ENCODE measurements at regions not wholly inside any gene's neighbourhood (a gene's known extent, or its start where the extent isn't known, plus 50 kb on each side); places are given as distances from the start of the nearest gene placed in this dataset.

DNA sequence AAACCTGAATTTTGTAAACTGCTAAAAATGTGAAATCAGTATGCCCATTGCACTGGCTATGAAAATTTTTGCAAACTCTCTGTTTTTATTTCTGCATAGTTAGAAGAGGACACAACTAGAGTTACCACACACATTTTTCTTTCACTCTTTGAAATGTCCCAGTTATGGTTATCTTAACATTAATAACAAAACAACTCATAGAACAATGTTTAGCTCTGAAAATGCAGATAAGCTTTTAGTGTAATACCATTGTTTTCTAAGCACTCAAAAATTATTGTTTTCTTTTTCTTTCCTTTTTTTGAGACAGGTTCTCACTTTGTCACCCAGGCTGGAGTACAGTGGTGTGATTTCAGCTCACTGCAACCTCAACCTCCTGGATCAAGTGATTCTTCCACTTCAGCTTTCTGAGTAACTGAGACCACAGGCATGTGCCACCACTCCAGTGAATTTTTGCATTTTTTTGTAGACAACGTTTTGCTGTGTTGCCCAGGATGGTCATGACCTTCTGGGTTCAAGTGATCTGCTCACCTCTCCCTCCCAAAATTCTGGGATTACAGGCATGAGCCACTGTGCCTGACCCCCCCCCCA is 1204.5 kb upstream of the ZEB2 start:
- TF ChIP-seq EP300 (IDR thresholded peaks at IDR 0.05) (no peak), POLR2A (IDR thresholded peaks at IDR 0.05) (no peak)
- TF ChIP-seq, protein P1, sequence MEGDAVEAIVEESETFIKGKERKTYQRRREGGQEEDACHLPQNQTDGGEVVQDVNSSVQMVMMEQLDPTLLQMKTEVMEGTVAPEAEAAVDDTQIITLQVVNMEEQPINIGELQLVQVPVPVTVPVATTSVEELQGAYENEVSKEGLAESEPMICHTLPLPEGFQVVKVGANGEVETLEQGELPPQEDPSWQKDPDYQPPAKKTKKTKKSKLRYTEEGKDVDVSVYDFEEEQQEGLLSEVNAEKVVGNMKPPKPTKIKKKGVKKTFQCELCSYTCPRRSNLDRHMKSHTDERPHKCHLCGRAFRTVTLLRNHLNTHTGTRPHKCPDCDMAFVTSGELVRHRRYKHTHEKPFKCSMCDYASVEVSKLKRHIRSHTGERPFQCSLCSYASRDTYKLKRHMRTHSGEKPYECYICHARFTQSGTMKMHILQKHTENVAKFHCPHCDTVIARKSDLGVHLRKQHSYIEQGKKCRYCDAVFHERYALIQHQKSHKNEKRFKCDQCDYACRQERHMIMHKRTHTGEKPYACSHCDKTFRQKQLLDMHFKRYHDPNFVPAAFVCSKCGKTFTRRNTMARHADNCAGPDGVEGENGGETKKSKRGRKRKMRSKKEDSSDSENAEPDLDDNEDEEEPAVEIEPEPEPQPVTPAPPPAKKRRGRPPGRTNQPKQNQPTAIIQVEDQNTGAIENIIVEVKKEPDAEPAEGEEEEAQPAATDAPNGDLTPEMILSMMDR (IDR thresholded peaks at IDR 0.05) = no peak
- Histone ChIP-seq H3K27me3 (no peaks in the 10 kb centered on the region), H3K4me1 (ENCODE audit: insufficient read depth) (no peaks in the 10 kb centered on the region), H3K4me3 (no peak overlapping the region), H3K27ac (no peak overlapping the region), H3K9me3 (no peaks in the 10 kb centered on the region), H3K36me3 (no peaks in the 10 kb centered on the region)
- 13 to 20% (median 17%) methylated on average over 1 of the region's 1 CpG for WGBS, 3 donors
- intact Hi-C loops (cut with DNase I) = no loop called here
- no peak for DNase-seq

DNA sequence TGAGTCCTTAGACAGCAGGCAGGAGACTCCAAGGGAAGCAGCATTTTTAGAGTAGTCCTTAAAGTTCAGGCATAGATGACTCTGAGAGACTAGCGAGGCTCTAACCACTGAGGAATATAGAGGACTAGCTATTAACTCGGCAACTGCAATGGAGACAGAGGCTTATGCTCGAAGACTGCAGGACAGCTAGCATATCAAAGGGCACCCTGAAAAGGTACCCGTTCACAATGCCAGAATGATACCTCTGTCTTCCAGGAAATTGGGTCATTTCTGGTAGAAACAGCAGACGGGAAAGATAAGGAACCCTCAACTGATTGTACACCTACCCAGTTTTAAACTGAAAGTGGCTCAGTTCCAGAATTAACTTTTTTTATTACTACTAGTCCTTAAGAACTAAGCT is 1204.0 kb upstream of the ZEB2 start:
- TF ChIP-seq POLR2A (IDR thresholded peaks at IDR 0.05) (no peak), EP300 (IDR thresholded peaks at IDR 0.05) (no peak)
- TF ChIP-seq, protein P1 (IDR thresholded peaks at IDR 0.05) = no peak
- Histone ChIP-seq H3K4me3 (no peak overlapping the region), H3K27ac (no peak overlapping the region), H3K9me3 (no peaks in the 10 kb centered on the region), H3K36me3 (no peaks in the 10 kb centered on the region), H3K27me3 (no peaks in the 10 kb centered on the region), H3K4me1 (ENCODE audit: insufficient read depth) (no peaks in the 10 kb centered on the region)
- intact Hi-C loops (cut with DNase I) = no loop called here
- no peak for DNase-seq
- 80 to 86% (median 83%) methylated on average over 5 of the region's 5 CpGs for WGBS, 3 donors

DNA sequence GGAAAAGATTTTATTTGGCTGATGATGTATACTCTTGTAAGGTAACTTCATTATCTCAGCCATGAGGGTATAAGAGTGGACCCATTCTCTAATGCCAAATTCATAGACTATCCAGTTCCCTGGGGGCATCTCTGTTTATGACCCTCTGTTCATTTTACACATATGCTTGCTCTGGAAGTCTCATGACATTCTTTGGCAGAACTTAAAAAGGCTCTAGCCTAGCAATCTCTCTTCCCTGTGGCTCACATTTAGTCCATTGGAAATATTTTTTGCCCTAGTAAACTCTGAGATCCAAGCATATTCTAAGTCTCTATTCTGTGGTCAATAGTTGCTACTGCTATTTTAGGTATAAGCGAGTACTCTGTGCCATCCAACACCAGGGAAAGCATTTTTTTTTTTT is 1201.8 kb upstream of the ZEB2 start:
- Histone ChIP-seq H3K27ac (no peak overlapping the region), H3K9me3 (no peaks in the 10 kb centered on the region), H3K36me3 (no peaks in the 10 kb centered on the region), H3K4me1 (ENCODE audit: insufficient read depth) (no peaks in the 10 kb centered on the region), H3K27me3 (no peaks in the 10 kb centered on the region), H3K4me3 (no peak overlapping the region)
- intact Hi-C loops (cut with DNase I) = no loop called here
- no peak for DNase-seq
- 83 to 95% (median 89%) methylated on average over 1 of the region's 1 CpG for WGBS, 3 donors
- TF ChIP-seq, protein P1 (IDR thresholded peaks at IDR 0.05) = no peak
- TF ChIP-seq EP300 (IDR thresholded peaks at IDR 0.05) = no peak

DNA sequence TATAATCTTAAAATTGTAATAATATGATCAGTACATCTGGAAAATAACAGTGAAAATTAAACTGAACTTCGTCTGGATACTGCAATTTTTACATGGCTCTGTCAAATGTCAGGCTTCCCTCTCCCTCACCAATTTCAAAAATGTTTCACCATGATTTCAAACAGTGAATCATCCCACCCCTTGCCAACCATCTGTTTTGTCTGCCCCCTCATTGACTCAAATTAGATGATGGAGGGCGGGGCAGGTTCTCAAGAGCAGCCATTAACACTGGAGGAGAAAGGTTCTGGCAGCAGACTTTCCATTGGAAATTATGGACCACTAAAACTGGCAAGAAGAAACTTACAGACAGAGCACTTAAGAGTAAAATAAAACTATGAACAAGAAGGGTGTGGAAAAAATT is 1195.7 kb upstream of the ZEB2 start:
- TF ChIP-seq POLR2A (IDR thresholded peaks at IDR 0.05) = no peak
- TF ChIP-seq, protein P1 (IDR thresholded peaks at IDR 0.05) = no peak
- TF ChIP-seq EP300 (IDR thresholded peaks at IDR 0.05) = no peak
- Histone ChIP-seq H3K27me3 (no peaks in the 10 kb centered on the region), H3K4me3 (no peak overlapping the region), H3K27ac (no peak overlapping the region), H3K9me3 (no peaks in the 10 kb centered on the region), H3K4me1 (ENCODE audit: insufficient read depth) (no peaks in the 10 kb centered on the region), H3K36me3 (no peaks in the 10 kb centered on the region)
- no peak for DNase-seq
- intact Hi-C loops (cut with DNase I) = no loop called here
- 89 to 91% (median 91%) methylated on average over 2 of the region's 2 CpGs for WGBS, 3 donors
